ENCODE measurements at regions not wholly inside any gene's neighbourhood (a gene's known extent, or its start where the extent isn't known, plus 50 kb on each side); places are given as distances from the start of the nearest gene placed in this dataset.

DNA sequence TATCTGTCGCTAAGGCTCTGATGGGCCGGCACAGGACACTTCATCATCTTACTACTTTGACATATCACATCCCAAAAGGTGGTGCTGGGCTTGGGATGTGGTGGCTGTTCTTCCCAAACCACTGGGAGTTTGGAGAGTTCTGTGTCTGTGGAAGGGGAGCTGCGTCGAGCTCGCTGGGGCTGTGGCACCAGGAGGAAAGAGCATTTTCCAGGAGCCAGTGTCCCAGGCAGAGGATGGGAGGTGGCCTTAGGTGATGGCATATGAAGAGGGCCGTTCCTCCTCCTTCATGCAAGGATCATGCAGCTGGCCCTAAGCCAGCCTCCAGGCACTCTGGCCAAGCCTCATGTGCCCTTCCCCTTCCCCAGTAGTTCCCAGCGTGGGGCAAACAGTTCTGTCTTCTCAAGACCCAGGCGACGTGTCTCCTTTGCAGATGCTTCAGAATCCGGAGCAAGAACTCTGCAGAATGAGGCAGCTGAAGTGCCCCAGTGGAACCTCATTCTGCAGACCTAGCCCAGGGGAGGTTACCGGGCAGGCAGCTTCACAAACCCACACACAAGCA lies 89.4 kb upstream of the TNRC6C start:
- ChIA-PET POLR2A (ENCODE audit: unreplicated experiment) (no interaction called here), CTCF (no interaction called here)
- H2AFZ ChIP-seq: no peak overlapping the region
- H3K36me3 ChIP-seq (ENCODE audit: low read depth): no peaks in the 10 kb centered on the region
- no peaks in the 10 kb centered on the region for H3K9me3 ChIP-seq (ENCODE audit: insufficient read depth, low read depth)
- intact Hi-C loops (cut with micrococcal nuclease; ENCODE audit: unreplicated experiment): no loop called here
- no peak overlapping the region for H3K27ac ChIP-seq
- TF ChIP-seq EZH2 (IDR thresholded peaks at IDR 0.05; ENCODE audit: low read depth): no peak
- TF ChIP-seq, protein P1, sequence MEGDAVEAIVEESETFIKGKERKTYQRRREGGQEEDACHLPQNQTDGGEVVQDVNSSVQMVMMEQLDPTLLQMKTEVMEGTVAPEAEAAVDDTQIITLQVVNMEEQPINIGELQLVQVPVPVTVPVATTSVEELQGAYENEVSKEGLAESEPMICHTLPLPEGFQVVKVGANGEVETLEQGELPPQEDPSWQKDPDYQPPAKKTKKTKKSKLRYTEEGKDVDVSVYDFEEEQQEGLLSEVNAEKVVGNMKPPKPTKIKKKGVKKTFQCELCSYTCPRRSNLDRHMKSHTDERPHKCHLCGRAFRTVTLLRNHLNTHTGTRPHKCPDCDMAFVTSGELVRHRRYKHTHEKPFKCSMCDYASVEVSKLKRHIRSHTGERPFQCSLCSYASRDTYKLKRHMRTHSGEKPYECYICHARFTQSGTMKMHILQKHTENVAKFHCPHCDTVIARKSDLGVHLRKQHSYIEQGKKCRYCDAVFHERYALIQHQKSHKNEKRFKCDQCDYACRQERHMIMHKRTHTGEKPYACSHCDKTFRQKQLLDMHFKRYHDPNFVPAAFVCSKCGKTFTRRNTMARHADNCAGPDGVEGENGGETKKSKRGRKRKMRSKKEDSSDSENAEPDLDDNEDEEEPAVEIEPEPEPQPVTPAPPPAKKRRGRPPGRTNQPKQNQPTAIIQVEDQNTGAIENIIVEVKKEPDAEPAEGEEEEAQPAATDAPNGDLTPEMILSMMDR (conservative IDR thresholded peaks at IDR 0.05): no peak
- no peaks in the 10 kb centered on the region for H3K9me2 ChIP-seq (ENCODE audit: insufficient read depth)
- H3K4me3 ChIP-seq: no peak overlapping the region
- H4K20me1 ChIP-seq (ENCODE audit: insufficient read depth): no peaks in the 10 kb centered on the region
- no peaks in the 10 kb centered on the region for H3K79me2 ChIP-seq (ENCODE audit: low read depth)
- peaks cover 70% of the 10 kb centered on the region for H3K27me3 ChIP-seq (ENCODE audit: insufficient read depth, low read depth)
- no peak for DNase-seq
- H3K4me1 ChIP-seq (replicated peaks; ENCODE audit: insufficient read depth): no peaks in the 10 kb centered on the region
- no peak overlapping the region for H3K4me2 ChIP-seq
- no peaks in the 10 kb centered on the region for H3F3A ChIP-seq (ENCODE audit: insufficient read depth, low read depth)
- BruUV-seq (replicated peaks): no TSS peak

DNA sequence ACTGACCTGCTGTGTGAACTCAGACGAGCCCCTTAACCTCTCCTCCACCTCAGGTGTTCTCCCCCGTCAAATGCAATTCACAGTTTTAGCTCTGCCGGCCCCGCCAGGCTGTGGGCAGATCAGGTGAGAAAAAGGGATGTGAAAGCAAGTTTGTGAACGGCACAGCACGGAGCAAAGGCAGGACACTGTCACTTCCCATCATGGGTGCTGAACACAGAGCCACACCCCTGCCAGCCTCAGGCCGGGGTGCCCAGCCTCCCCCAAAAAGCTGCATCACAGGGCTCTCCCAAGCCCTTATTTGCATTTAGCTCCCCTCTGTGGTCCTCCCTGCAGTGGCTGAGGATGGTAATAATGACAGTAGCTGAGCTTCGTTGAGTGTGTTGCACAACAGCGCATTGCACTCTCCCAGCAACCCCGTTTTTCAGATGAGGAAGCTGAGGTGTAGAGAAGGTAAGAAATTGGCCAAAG lies 88.8 kb upstream of the TNRC6C start:
- ChIA-PET POLR2A (ENCODE audit: unreplicated experiment) (no interaction called here), CTCF (no interaction called here)
- H3K79me2 ChIP-seq (ENCODE audit: low read depth): no peaks in the 10 kb centered on the region
- peaks cover 64% of the 10 kb centered on the region for H3K27me3 ChIP-seq (ENCODE audit: insufficient read depth, low read depth)
- H3K27ac ChIP-seq: no peak overlapping the region
- no peaks in the 10 kb centered on the region for H3K9me2 ChIP-seq (ENCODE audit: insufficient read depth)
- H3K4me2 ChIP-seq: no peak overlapping the region
- no peak overlapping the region for H3K4me3 ChIP-seq
- H3K36me3 ChIP-seq (ENCODE audit: low read depth): no peaks in the 10 kb centered on the region
- BruUV-seq (replicated peaks): no TSS peak
- no peak for TF ChIP-seq EZH2 (IDR thresholded peaks at IDR 0.05; ENCODE audit: low read depth)
- TF ChIP-seq, protein P1 (conservative IDR thresholded peaks at IDR 0.05): no peak
- H3F3A ChIP-seq (ENCODE audit: insufficient read depth, low read depth): no peaks in the 10 kb centered on the region
- H3K9me3 ChIP-seq (ENCODE audit: insufficient read depth, low read depth): no peaks in the 10 kb centered on the region
- H2AFZ ChIP-seq: no peak overlapping the region
- intact Hi-C loops (cut with micrococcal nuclease; ENCODE audit: unreplicated experiment): no loop called here
- no peaks in the 10 kb centered on the region for H3K4me1 ChIP-seq (replicated peaks; ENCODE audit: insufficient read depth)
- DNase-seq: no peak
- no peaks in the 10 kb centered on the region for H4K20me1 ChIP-seq (ENCODE audit: insufficient read depth)

DNA sequence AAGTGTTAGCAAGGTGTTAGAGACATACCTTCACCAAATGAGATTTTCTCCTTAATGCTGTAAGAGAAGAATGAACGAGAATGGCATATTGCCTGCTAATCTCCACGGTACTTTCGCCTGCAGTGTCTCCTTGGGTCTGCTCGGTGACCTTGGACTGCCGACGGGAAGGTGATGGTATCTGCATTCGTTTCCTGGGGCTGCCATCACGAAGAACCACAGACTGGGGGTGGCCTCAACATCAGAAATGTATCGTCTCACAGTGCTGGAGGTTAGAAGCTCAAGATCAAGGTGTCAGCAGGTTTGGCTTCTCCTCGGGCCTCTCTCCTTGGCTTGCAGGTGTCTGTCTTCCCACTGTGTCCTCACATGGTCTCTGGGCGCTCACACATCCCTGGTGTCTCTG lies 86.3 kb upstream of the TNRC6C start:
- peaks cover 4% of the 10 kb centered on the region; the same call in 1 of the 2 replicates for H3K9me3 ChIP-seq (ENCODE audit: insufficient read depth, low read depth)
- TF ChIP-seq, protein P1 (conservative IDR thresholded peaks at IDR 0.05): no peak
- TF ChIP-seq EZH2 (IDR thresholded peaks at IDR 0.05; ENCODE audit: low read depth): no peak
- no peak overlapping the region for H3K4me2 ChIP-seq
- H3K4me1 ChIP-seq (replicated peaks; ENCODE audit: insufficient read depth): no peaks in the 10 kb centered on the region
- H3K27ac ChIP-seq: no peak overlapping the region
- H3K9me2 ChIP-seq (ENCODE audit: insufficient read depth): no peaks in the 10 kb centered on the region
- H3F3A ChIP-seq (ENCODE audit: insufficient read depth, low read depth): no peaks in the 10 kb centered on the region
- no peak overlapping the region for H3K4me3 ChIP-seq
- H3K79me2 ChIP-seq (ENCODE audit: low read depth): no peaks in the 10 kb centered on the region
- no peak overlapping the region for H2AFZ ChIP-seq
- ChIA-PET CTCF (no interaction called here), POLR2A (ENCODE audit: unreplicated experiment) (no interaction called here)
- BruUV-seq (replicated peaks): no TSS peak
- no peaks in the 10 kb centered on the region for H3K36me3 ChIP-seq (ENCODE audit: low read depth)
- no peak for DNase-seq
- no peaks in the 10 kb centered on the region for H4K20me1 ChIP-seq (ENCODE audit: insufficient read depth)
- H3K27me3 ChIP-seq (ENCODE audit: insufficient read depth, low read depth): peaks cover 53% of the 10 kb centered on the region
- intact Hi-C loops (cut with micrococcal nuclease; ENCODE audit: unreplicated experiment): no loop called here
